ENCODE measurements at regions not wholly inside any gene's neighbourhood (a gene's known extent, or its start where the extent isn't known, plus 50 kb on each side); places are given as distances from the start of the nearest gene placed in this dataset.
"Not testable (repeated sequence)": the region's sequence is repeated elsewhere in the genome, so short reads cannot be mapped to it uniquely, and the experiment has no call there.

DNA sequence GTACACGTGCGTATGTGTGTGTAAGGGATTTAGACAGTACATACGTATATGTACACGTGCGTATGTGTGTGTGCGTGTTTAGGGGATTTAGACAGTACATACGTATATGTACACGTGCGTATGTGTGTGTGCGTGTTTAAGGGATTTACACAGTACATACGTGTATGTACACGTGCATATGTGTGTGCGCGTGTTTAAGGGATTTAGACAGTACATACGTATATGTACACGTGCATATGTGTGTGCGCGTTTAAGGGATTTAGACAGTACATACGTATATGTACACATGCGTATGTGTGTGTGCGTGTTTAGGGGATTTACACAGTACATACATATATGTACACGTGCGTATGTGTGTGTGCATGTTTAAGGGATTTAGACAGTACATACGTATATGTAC is 100.9 kb upstream of the ALKAL2 start:
- TF ChIP-seq, protein P1, sequence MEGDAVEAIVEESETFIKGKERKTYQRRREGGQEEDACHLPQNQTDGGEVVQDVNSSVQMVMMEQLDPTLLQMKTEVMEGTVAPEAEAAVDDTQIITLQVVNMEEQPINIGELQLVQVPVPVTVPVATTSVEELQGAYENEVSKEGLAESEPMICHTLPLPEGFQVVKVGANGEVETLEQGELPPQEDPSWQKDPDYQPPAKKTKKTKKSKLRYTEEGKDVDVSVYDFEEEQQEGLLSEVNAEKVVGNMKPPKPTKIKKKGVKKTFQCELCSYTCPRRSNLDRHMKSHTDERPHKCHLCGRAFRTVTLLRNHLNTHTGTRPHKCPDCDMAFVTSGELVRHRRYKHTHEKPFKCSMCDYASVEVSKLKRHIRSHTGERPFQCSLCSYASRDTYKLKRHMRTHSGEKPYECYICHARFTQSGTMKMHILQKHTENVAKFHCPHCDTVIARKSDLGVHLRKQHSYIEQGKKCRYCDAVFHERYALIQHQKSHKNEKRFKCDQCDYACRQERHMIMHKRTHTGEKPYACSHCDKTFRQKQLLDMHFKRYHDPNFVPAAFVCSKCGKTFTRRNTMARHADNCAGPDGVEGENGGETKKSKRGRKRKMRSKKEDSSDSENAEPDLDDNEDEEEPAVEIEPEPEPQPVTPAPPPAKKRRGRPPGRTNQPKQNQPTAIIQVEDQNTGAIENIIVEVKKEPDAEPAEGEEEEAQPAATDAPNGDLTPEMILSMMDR (IDR thresholded peaks at IDR 0.05) = not testable (repeated sequence)
- TF ChIP-seq POLR2A (IDR thresholded peaks at IDR 0.05) = not testable (repeated sequence)
